DND-41 (cell line): ENCODE measurements at regions not wholly inside any gene's neighbourhood (a gene's known extent, or its start where the extent isn't known, plus 50 kb on each side); places are given as distances from the start of the nearest gene placed in this dataset.

ENCODE experiments used
- EZH2 ChIP-seq: IDR thresholded peaks from 3 replicates; pipeline ENCODE4 v1.6.1; 2012; ENCODE audit warnings: borderline replicate concordance, low read depth, mild to moderate bottlenecking, moderate library complexity, low read length, inconsistent platforms; ENCODE audit not compliant: severe bottlenecking
- TF ChIP-seq, protein P1 (sequence below): IDR thresholded peaks from 2 replicates; pipeline ENCODE4 v1.5.1; 2012; ENCODE audit warnings: borderline replicate concordance, low read length, moderate library complexity, mild to moderate bottlenecking; ENCODE audit not compliant: poor library complexity, severe bottlenecking; ENCODE audit errors: extremely low read depth

DNA sequence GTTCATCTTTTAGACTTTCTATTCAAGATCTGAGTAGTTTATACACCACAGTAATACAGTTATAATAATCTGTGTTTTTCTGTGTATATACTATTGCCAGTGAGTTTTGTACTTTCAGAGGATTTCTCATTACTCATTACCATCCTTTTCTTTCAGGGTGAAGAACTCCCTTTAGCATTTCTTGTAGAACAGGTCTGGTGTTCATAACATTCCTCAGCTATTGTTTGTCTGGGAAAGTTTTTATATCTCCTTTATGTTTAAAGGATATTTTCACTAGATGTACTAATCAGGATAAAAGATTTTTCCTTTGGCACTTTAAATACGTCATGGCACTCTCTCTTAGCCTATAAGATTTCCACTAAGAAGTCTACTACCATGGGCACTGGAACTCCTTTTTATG is 705.5 kb downstream of the SLC4A3 start:
- TF ChIP-seq, protein P1, sequence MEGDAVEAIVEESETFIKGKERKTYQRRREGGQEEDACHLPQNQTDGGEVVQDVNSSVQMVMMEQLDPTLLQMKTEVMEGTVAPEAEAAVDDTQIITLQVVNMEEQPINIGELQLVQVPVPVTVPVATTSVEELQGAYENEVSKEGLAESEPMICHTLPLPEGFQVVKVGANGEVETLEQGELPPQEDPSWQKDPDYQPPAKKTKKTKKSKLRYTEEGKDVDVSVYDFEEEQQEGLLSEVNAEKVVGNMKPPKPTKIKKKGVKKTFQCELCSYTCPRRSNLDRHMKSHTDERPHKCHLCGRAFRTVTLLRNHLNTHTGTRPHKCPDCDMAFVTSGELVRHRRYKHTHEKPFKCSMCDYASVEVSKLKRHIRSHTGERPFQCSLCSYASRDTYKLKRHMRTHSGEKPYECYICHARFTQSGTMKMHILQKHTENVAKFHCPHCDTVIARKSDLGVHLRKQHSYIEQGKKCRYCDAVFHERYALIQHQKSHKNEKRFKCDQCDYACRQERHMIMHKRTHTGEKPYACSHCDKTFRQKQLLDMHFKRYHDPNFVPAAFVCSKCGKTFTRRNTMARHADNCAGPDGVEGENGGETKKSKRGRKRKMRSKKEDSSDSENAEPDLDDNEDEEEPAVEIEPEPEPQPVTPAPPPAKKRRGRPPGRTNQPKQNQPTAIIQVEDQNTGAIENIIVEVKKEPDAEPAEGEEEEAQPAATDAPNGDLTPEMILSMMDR, result no peak
- TF ChIP-seq EZH2, result no peak
